CD14-positive monocyte (primary cell): ENCODE measurements at regions not wholly inside any gene's neighbourhood (a gene's known extent, or its start where the extent isn't known, plus 50 kb on each side); places are given as distances from the start of the nearest gene placed in this dataset.

Experiments used
- DNase-seq, 3 donors: peaks; one replicate each; pipeline ENCODE4 v3.0.0-alpha.2; 2011 to 2022
- H2AFZ ChIP-seq: 2 replicates; pipeline ENCODE4 v1.6.0; 2012; ENCODE audit warnings: mild to moderate bottlenecking, low read depth, low read length, inconsistent platforms; ENCODE audit not compliant: insufficient read depth, poor library complexity, severe bottlenecking
- H3K27ac ChIP-seq, 2 donors: 1 replicate in 1 of 2; 2 replicates in 1 of 2; pipeline ENCODE4 v1.5.1; 2012 to 2013; ENCODE audit warnings: low read length in 2 of 2, control low read depth in 1 of 2, inconsistent platforms in 1 of 2, low read depth in 1 of 2, mild to moderate bottlenecking in 1 of 2
- H3K27me3 ChIP-seq, 2 donors: one replicate each; pipeline versions ENCODE4 v1.6.0 to v1.6.1; 2011 to 2013; ENCODE audit warnings: low read length in 2 of 2; ENCODE audit not compliant: control insufficient read depth in 2 of 2, insufficient read depth in 2 of 2
- H3K36me3 ChIP-seq, 2 donors: replicated peaks in 1 of 2; 1 replicate in 1 of 2; 2 replicates in 1 of 2; pipeline versions ENCODE4 v1.5.1 to v1.6.1; 2012 to 2013; ENCODE audit warnings: low read length in 2 of 2, control low read depth in 1 of 2, inconsistent platforms in 1 of 2, mild to moderate bottlenecking in 1 of 2; ENCODE audit not compliant: insufficient read depth in 2 of 2, control insufficient read depth in 1 of 2
- H3K4me1 ChIP-seq, 2 donors: 1 replicate in 1 of 2; 2 replicates in 1 of 2; pipeline versions ENCODE4 v1.5.1 to v1.6.1; 2012 to 2013; ENCODE audit warnings: low read length in 2 of 2, control low read depth in 1 of 2, inconsistent platforms in 1 of 2, mild to moderate bottlenecking in 1 of 2, moderate library complexity in 1 of 2; ENCODE audit not compliant: insufficient read depth in 2 of 2, control insufficient read depth in 1 of 2
- H3K4me2 ChIP-seq: replicated peaks from 2 replicates; pipeline ENCODE3; 2012; ENCODE audit warnings: low read length, moderate library complexity, mild to moderate bottlenecking; ENCODE audit not compliant: poor library complexity, severe bottlenecking; ENCODE audit errors: extremely low read depth
- H3K4me3 ChIP-seq, 3 experiments: fragments of 200-600 bp in 1 of 3; sonication (generic) in 1 of 3; replicated peaks in 1 of 3; 1 replicate in 2 of 3; 2 replicates in 1 of 3; pipeline ENCODE4 v1.5.1; 2011 to 2013; ENCODE audit warnings: low read length in 3 of 3, mild to moderate bottlenecking in 3 of 3, control low read depth in 2 of 3, low read depth in 2 of 3, inconsistent platforms in 1 of 3, moderate library complexity in 1 of 3
- H3K79me2 ChIP-seq: 2 replicates; pipeline ENCODE4 v1.6.0; 2012; ENCODE audit warnings: mild to moderate bottlenecking, control low read depth, inconsistent platforms, low read length, moderate library complexity; ENCODE audit not compliant: insufficient read depth
- H3K9ac ChIP-seq: 2 replicates; pipeline ENCODE4 v1.6.0; 2017; ENCODE audit warnings: low read length, mild to moderate bottlenecking; ENCODE audit not compliant: insufficient read depth, poor library complexity, severe bottlenecking
- H3K9me3 ChIP-seq, 2 donors: replicated peaks in 1 of 2; 1 replicate in 1 of 2; 2 replicates in 1 of 2; pipeline versions ENCODE4 v1.5.1 to v1.6.1; 2012 to 2013; ENCODE audit warnings: low read length in 2 of 2, control low read depth in 1 of 2; ENCODE audit not compliant: control insufficient read depth in 1 of 2, insufficient read depth in 1 of 2
- H4K20me1 ChIP-seq: 2 replicates; pipeline ENCODE4 v1.6.0; 2012; ENCODE audit warnings: mild to moderate bottlenecking, low read length, control low read depth, moderate library complexity; ENCODE audit not compliant: insufficient read depth
- H3K27ac Mint-ChIP-seq, 7 donors: one replicate each; pipeline ENCODE4 v1.8.0; 2020; ENCODE audit warnings: mild to moderate bottlenecking in 7 of 7, mixed read lengths in 7 of 7, moderate library complexity in 6 of 7, inconsistent platforms in 2 of 7
- H3K27me3 Mint-ChIP-seq, 3 donors: one replicate each; pipeline ENCODE4 v1.8.0; 2021 to 2022; ENCODE audit warnings: low read depth in 3 of 3, mild to moderate bottlenecking in 3 of 3, mixed read lengths in 3 of 3, moderate library complexity in 3 of 3, inconsistent platforms in 1 of 3
- H3K36me3 Mint-ChIP-seq, 2 donors: one replicate each; pipeline ENCODE4 v1.8.0; 2020; ENCODE audit warnings: mixed read lengths in 2 of 2, inconsistent platforms in 1 of 2, mild to moderate bottlenecking in 1 of 2
- H3K4me1 Mint-ChIP-seq: one replicate; pipeline ENCODE4 v1.8.0; 2020; ENCODE audit warnings: mild to moderate bottlenecking, mixed read lengths
- H3K4me3 Mint-ChIP-seq, 2 donors: one replicate each; pipeline ENCODE4 v1.8.0; 2020; ENCODE audit warnings: mild to moderate bottlenecking in 2 of 2, mixed read lengths in 2 of 2, moderate library complexity in 1 of 2
- H3K9me3 Mint-ChIP-seq, 7 donors: one replicate each; pipeline ENCODE4 v1.8.0; 2020 to 2022; ENCODE audit warnings: mixed read lengths in 7 of 7, mild to moderate bottlenecking in 6 of 7, moderate library complexity in 6 of 7, inconsistent platforms in 2 of 7
- CTCF ChIP-seq: fragments of 200-600 bp; IDR thresholded peaks from one replicate; pipeline ENCODE4 v1.8.0; 2022; ENCODE audit warnings: antibody characterized with exemption, mild to moderate bottlenecking
- WGBS: methylation state at CpG from one replicate; pipeline ENCODE4 v1.1.5; 2013; ENCODE audit warnings: missing lambda C conversion rate; ENCODE audit not compliant: insufficient coverage; 5-methylcytosine and 5-hydroxymethylcytosine counted together
- intact Hi-C, 2 donors: fragments of 100-400 bp; cut with micrococcal nuclease; formaldehyde crosslinking; loops; one replicate each; pipeline versions ENCODE4 v1.15.0 to v1.15.1; 2023

DNA sequence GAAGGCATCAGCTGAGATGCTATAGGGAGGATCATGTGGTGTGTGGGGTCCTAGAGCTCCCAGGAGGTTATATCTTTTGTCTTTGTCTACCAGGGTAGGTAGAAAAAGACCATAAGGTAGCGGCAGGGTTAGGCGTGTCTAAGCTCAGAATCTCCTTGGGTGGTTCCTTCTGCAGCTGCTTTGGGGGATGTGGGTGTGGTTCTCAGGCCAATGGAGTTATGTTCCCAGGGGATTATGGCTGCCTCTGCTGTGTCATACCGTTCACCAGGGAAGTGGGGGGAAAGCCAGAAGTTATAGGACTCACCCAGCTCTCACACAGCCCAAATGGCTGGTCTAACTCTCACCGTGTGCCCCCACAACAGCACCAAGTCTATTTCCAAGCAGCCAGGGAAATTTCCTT is 107.4 kb upstream of the ADGRB3 start:
- H3K36me3 Mint-ChIP-seq, result no peaks in the 10 kb centered on the region
- no peak overlapping the region for H2AFZ ChIP-seq
- H3K4me1 Mint-ChIP-seq, result no peaks in the 10 kb centered on the region
- peaks cover 0 to 1% (median 0%) of the 10 kb centered on the region in 3 donors for H3K27me3 Mint-ChIP-seq
- no peaks in the 10 kb centered on the region for H3K4me1 ChIP-seq
- H3K4me3 Mint-ChIP-seq, result no peak overlapping the region
- no peaks in the 10 kb centered on the region for H3K27me3 ChIP-seq
- no peaks in the 10 kb centered on the region for H4K20me1 ChIP-seq
- H3K9me3 Mint-ChIP-seq, result peaks cover 0 to 9% (median 4%) of the 10 kb centered on the region in 7 donors
- no peak for DNase-seq
- WGBS, result 96% methylated on average over 3 of the region's 4 CpGs
- no peak overlapping the region for H3K4me3 ChIP-seq
- no peak overlapping the region for H3K4me2 ChIP-seq
- TF ChIP-seq CTCF, result no peak
- intact Hi-C loops, result no loop called here
- H3K27ac ChIP-seq, result no peak overlapping the region
- H3K9me3 ChIP-seq, result peaks cover 5 to 9% of the 10 kb centered on the region in 2 donors
- no peaks in the 10 kb centered on the region for H3K79me2 ChIP-seq
- no peaks in the 10 kb centered on the region for H3K36me3 ChIP-seq
- H3K27ac Mint-ChIP-seq, result no peak overlapping the region
- H3K9ac ChIP-seq, result no peak overlapping the region

GRCh38 chr6:68506911-68507310 is 128.2 kb upstream of the ADGRB3 start:
- Histone ChIP-seq H3K27me3 (no peaks in the 10 kb centered on the region), H3K27ac (no peak overlapping the region), H3K4me2 (no peak overlapping the region), H3K4me1 (no peaks in the 10 kb centered on the region), H2AFZ (no peak overlapping the region), H3K9ac (no peak overlapping the region), H3K9me3 (peaks cover 4 to 9% of the 10 kb centered on the region in 2 donors), H3K4me3 (no peak overlapping the region), H3K36me3 (no peaks in the 10 kb centered on the region), H4K20me1 (no peaks in the 10 kb centered on the region), H3K79me2 (no peaks in the 10 kb centered on the region)
- no peaks in the 10 kb centered on the region for H3K27me3 Mint-ChIP-seq
- no peak overlapping the region for H3K27ac Mint-ChIP-seq
- H3K4me3 Mint-ChIP-seq, result no peak overlapping the region
- no peak for DNase-seq
- TF ChIP-seq CTCF, result no peak
- WGBS, result no CpG with 5 or more reads among the region's 6 CpGs
- no peaks in the 10 kb centered on the region for H3K4me1 Mint-ChIP-seq
- peaks cover 0 to 14% (median 5%) of the 10 kb centered on the region in 7 donors for H3K9me3 Mint-ChIP-seq
- intact Hi-C loops, result no loop called here
- no peaks in the 10 kb centered on the region for H3K36me3 Mint-ChIP-seq
